A673 (cell line): ENCODE measurements at regions not wholly inside any gene's neighbourhood (a gene's known extent, or its start where the extent isn't known, plus 50 kb on each side); places are given as distances from the start of the nearest gene placed in this dataset.

Experiments
- BruUV-seq: library from RNA; stranded (reverse); fragments of 400-500 nt; replicated peaks from 2 replicates; lab custom pipeline; 2021; lab: Mats Ljungman, UMichigan
- CTCF ChIA-PET: fragments of 300-600 bp; sonication (Branson Sonifier 250); formaldehyde crosslinking; loops from one replicate; lab custom pipeline; 2022; ENCODE audit warnings: antibody characterized with exemption; lab: Charles Lee
- POLR2A ChIA-PET: fragments of 300-600 bp; sonication (Branson Sonifier 250); formaldehyde crosslinking; loops from one replicate; lab custom pipeline; 2022; ENCODE audit warnings: antibody characterized with exemption; ENCODE audit not compliant: low non-redundant PET; lab: Charles Lee
- DNase-seq: peaks from one replicate; pipeline ENCODE4 v3.0.0-alpha.2; 2015; ENCODE audit warnings: low spot score
- H3K27ac ChIP-seq: fragments of 200-600 bp; sonication (generic); 2 replicates; pipeline ENCODE4 v1.5.1; 2016; ENCODE audit warnings: mixed run types, low read depth, mild to moderate bottlenecking, mixed read lengths, antibody characterized with exemption, low read length; ENCODE audit not compliant: poor library complexity, severe bottlenecking
- H3K27me3 ChIP-seq: fragments of 200-600 bp; sonication (generic); replicated peaks from 2 replicates; pipeline ENCODE4 v1.6.1; 2017; ENCODE audit warnings: mixed run types, low read depth, mild to moderate bottlenecking, mixed read lengths, antibody characterized with exemption, low read length; ENCODE audit not compliant: insufficient read depth, poor library complexity
- H3K36me3 ChIP-seq: fragments of 200-600 bp; sonication (generic); 2 replicates; pipeline ENCODE4 v1.6.1; 2016; ENCODE audit warnings: mixed run types, mild to moderate bottlenecking, mixed read lengths, antibody characterized with exemption, low read length; ENCODE audit not compliant: insufficient read depth, poor library complexity, severe bottlenecking
- H3K4me1 ChIP-seq: fragments of 200-600 bp; sonication (generic); 2 replicates; pipeline ENCODE4 v1.6.1; 2017; ENCODE audit warnings: mixed run types, mild to moderate bottlenecking, mixed read lengths, antibody characterized with exemption, low read length; ENCODE audit not compliant: insufficient read depth, poor library complexity, severe bottlenecking
- H3K4me3 ChIP-seq: fragments of 200-600 bp; sonication (generic); 2 replicates; pipeline ENCODE4 v1.5.1; 2016; ENCODE audit warnings: low read depth, mixed run types, mild to moderate bottlenecking, mixed read lengths, low read length; ENCODE audit not compliant: poor library complexity, severe bottlenecking
- H3K9me3 ChIP-seq: fragments of 200-600 bp; sonication (generic); 2 replicates; pipeline ENCODE4 v1.6.1; 2016; ENCODE audit warnings: mixed run types, low read depth, mild to moderate bottlenecking, mixed read lengths, antibody characterized with exemption, low read length; ENCODE audit not compliant: poor library complexity, severe bottlenecking
- EZH2 ChIP-seq: fragments of 200-600 bp; sonication (generic); IDR thresholded peaks from 2 replicates; pipeline ENCODE4 v1.6.1; 2017; ENCODE audit warnings: borderline replicate concordance, low read depth, mild to moderate bottlenecking, mixed read lengths, antibody characterized with exemption, low read length; ENCODE audit not compliant: poor library complexity, severe bottlenecking
- intact Hi-C: fragments of 100-400 bp; cut with micrococcal nuclease; formaldehyde crosslinking; loops from one replicate; pipeline ENCODE4 v1.10.0; 2022; ENCODE audit not compliant: unreplicated experiment
- TF ChIP-seq, protein P1 (sequence below): fragments of 300-800, 200-600 bp; sonication (generic); conservative IDR thresholded peaks from 2 replicates; pipeline ENCODE4 v1.5.1; 2017; ENCODE audit warnings: low read depth, mild to moderate bottlenecking, antibody characterized with exemption, low read length, moderate library complexity, mixed read lengths

DNA sequence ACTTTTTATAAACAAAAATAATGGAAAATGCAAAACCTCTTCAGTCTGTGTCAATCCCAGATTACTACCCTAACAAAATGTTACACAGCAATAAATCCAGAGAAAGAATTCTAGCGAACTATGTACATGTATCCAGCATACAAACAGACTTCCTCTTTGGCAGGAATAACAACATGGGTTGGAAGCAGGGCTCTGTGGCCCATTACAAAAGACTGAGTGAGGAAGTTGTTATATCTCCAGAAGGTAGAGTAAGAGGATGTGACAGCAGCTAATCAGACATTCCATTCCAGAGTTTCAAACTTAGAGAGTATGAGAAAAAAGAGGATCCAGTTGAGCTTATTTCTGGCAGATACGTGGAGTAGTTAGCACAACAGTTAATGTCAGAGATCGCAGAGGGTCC, 294.0 kb upstream of the PLSCR5 start:
- Histone ChIP-seq H3K4me1 (no peaks in the 10 kb centered on the region), H3K9me3 (no peaks in the 10 kb centered on the region), H3K4me3 (no peak overlapping the region), H3K27ac (no peak overlapping the region), H3K27me3 (no peaks in the 10 kb centered on the region), H3K36me3 (no peaks in the 10 kb centered on the region)
- ChIA-PET POLR2A (no interaction called here), CTCF (no interaction called here)
- no peak for TF ChIP-seq EZH2
- TF ChIP-seq, protein P1, sequence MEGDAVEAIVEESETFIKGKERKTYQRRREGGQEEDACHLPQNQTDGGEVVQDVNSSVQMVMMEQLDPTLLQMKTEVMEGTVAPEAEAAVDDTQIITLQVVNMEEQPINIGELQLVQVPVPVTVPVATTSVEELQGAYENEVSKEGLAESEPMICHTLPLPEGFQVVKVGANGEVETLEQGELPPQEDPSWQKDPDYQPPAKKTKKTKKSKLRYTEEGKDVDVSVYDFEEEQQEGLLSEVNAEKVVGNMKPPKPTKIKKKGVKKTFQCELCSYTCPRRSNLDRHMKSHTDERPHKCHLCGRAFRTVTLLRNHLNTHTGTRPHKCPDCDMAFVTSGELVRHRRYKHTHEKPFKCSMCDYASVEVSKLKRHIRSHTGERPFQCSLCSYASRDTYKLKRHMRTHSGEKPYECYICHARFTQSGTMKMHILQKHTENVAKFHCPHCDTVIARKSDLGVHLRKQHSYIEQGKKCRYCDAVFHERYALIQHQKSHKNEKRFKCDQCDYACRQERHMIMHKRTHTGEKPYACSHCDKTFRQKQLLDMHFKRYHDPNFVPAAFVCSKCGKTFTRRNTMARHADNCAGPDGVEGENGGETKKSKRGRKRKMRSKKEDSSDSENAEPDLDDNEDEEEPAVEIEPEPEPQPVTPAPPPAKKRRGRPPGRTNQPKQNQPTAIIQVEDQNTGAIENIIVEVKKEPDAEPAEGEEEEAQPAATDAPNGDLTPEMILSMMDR, result no peak
- intact Hi-C loops, result no loop called here
- no peak for DNase-seq
- no TSS peak for BruUV-seq

DNA sequence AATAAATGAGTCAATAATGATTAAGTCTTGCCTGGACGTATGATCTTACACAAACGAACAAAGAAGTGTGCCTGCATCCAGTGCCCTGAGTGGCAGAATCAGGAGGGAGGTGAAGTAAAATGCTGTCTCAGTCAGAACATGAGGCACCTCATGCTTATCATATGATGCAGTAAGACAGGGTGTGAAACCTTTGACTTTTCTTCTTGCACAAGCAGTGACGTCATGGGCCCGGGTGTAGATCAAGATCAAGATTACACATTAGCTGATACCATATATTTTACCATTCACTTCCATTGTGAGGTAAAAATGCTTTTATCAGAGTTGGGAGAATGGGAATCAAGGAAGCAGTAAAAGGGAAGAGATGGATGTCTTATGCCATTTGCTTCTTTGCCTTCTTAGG, 291.6 kb upstream of the PLSCR5 start:
- CTCF ChIA-PET, result no interaction called here
- H3K4me1 ChIP-seq, result no peaks in the 10 kb centered on the region

DNA sequence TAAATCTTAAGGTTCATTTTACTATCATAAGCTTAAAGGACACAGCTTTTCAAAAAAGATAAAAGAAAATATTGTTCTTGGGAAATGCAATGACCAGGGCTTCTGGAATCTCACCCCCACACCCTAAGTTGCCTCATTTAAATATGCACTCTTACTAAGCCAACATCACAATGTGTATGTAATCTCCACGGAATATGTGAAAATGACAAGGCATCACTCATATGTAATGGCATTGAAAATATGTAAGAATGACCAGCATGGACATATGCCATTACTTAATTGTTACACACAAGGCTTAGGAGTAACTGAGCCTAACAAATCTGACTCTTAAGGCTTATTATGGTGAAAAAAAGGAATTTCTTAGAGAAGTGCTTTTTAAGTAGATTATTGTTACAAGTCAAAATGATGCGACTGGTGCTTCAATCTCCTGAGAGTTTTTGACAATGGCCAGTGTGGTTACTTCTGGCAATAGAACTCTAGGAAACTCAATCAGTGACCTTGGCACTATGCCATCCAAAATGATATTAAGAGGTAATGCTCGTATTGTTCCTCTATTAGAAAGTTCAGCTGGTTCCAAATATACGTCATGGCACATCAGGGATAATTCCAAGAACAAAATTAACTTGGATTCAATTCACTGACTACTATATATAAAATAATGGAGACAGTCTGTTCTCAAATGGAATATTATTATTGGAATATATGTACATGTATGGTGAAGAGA, 290.0 kb upstream of the PLSCR5 start:
- Histone ChIP-seq H3K4me3 (no peak overlapping the region), H3K36me3 (no peaks in the 10 kb centered on the region), H3K27me3 (no peaks in the 10 kb centered on the region), H3K27ac (no peak overlapping the region), H3K4me1 (no peaks in the 10 kb centered on the region), H3K9me3 (no peaks in the 10 kb centered on the region)
- no TSS peak for BruUV-seq
- TF ChIP-seq EZH2, result no peak
- TF ChIP-seq, protein P1, result no peak
- POLR2A ChIA-PET, result no interaction called here
- intact Hi-C loops, result no loop called here
- CTCF ChIA-PET, result no interaction called here
- DNase-seq, result no peak

More for the DNA sequence above, 291.6 kb upstream of the PLSCR5 start:
- H3K4me3 ChIP-seq, result no peak overlapping the region
- H3K36me3 ChIP-seq, result no peaks in the 10 kb centered on the region
- no peak for TF ChIP-seq EZH2
- TF ChIP-seq, protein P1, result no peak
- no peaks in the 10 kb centered on the region for H3K27me3 ChIP-seq
- DNase-seq, result no peak
- H3K27ac ChIP-seq, result no peak overlapping the region
- intact Hi-C loops, result no loop called here
- BruUV-seq, result no TSS peak
- no peaks in the 10 kb centered on the region for H3K9me3 ChIP-seq
- POLR2A ChIA-PET, result no interaction called here
